Hematopoietic multipotent progenitor cell (in vitro differentiated cells): ENCODE measurements at regions not wholly inside any gene's neighbourhood (a gene's known extent, or its start where the extent isn't known, plus 50 kb on each side); places are given as distances from the start of the nearest gene placed in this dataset.
"Not testable (repeated sequence)": the region's sequence is repeated elsewhere in the genome, so short reads cannot be mapped to it uniquely, and the experiment has no call there.

Experiments
- DNase-seq, 3 donors: peaks; one replicate each; pipeline ENCODE4 v3.0.0-alpha.2; 2011 to 2015; ENCODE audit warnings: low read depth in 2 of 3, low spot score in 2 of 3

- DNase-seq, result no peak
Measured at GRCh38 chr12:94916663-94917062, 86.8 kb downstream of the NDUFA12 start.

GRCh38 chr12:94909663-94910062, 93.8 kb downstream of the NDUFA12 start:
- DNase-seq, result no peak

GRCh38 chr12:94905749-94906148, 97.7 kb downstream of the NDUFA12 start:
- not testable (repeated sequence) for DNase-seq

DNA sequence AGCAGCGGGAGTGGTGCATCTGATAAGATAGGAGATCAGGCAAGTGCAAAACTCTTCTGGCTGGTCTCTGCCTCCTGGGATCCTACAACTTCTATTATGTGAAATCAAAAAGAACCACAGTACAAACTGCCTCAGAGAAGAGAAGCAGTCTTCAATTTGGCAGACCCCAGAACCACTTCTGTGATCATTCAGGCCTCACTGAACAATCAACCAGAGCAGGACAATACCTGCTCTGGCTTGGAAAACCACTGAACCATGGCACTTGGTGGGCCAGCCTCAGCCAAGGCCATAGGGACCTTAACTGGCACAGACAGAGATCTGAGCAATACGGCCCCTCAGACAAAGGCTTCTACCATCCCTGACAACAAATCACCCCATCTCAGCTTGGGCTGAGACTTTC, 103.0 kb downstream of the NDUFA12 start:
- no peak for DNase-seq

- no peak for DNase-seq
Measured at GRCh38 chr12:94898388-94898787, 105.1 kb downstream of the NDUFA12 start.

GRCh38 chr12:94892544-94893267, 110.8 kb downstream of the NDUFA12 start:
- no peak for DNase-seq

GRCh38 chr12:94889445-94890210, 113.9 kb downstream of the NDUFA12 start:
- DNase-seq, result no peak

GRCh38 chr12:94879542-94879941, 124.0 kb downstream of the NDUFA12 start:
- peak in 2 of 3 donors; percentile 17 to 52 for DNase-seq

DNA sequence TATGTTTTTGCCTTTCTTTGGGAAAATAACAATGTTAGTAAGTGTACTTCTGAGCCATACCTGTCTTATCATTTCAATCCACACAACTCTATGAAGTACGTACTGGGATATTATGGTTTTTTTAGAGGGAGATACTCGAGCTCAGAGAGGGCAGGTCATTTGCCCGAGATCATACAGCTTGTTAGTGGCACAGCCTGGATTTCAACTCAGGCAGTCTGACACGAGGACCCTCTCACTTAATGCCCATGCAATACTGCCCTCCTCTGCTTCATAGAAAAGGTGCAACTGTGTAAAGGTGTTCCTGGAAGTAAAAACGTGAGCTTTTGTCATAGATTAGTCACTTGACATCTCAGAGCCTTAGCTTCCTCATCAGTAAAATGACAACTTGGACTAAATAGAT, 128.0 kb downstream of the NDUFA12 start:
- DNase-seq, result peak in 2 of 3 donors; percentile 33 to 61

DNA sequence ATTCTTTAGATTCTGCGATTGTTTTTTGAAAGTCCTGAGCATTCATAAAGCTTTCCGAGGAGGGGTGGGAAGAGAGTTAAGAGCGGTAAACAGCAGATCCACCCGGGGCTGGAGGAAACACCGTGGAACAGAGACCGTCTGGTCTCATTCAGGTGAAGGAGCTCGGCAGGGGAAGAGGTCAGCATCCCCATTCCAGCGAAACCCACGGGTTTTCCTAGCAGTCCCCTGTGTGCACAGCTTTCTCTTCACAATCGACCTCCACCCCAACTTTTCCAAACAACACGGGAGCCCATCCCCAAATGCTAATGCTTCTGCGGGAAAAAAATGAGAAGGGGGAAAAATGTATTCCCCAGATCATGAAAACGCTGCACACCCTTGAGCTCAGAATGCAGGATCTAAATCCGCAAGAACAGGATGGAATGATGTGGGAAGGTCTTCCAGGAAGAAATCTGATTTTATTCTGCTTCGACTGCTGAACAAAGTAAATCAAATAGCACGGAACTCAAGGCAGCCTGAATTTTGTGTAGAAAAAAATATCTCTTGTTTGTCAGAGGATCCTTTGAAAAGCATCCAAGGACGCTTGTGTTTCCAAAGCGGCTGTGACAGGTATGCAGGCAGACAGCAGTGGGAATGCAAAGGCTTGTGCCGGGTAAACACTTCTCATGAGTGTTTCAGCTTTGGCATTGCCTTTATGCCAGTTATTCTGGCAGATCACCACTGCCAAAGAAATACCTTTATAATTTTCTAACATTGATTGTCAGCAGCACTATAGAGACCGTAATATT, 128.8 kb downstream of the NDUFA12 start:
- DNase-seq, result no peak

DNA sequence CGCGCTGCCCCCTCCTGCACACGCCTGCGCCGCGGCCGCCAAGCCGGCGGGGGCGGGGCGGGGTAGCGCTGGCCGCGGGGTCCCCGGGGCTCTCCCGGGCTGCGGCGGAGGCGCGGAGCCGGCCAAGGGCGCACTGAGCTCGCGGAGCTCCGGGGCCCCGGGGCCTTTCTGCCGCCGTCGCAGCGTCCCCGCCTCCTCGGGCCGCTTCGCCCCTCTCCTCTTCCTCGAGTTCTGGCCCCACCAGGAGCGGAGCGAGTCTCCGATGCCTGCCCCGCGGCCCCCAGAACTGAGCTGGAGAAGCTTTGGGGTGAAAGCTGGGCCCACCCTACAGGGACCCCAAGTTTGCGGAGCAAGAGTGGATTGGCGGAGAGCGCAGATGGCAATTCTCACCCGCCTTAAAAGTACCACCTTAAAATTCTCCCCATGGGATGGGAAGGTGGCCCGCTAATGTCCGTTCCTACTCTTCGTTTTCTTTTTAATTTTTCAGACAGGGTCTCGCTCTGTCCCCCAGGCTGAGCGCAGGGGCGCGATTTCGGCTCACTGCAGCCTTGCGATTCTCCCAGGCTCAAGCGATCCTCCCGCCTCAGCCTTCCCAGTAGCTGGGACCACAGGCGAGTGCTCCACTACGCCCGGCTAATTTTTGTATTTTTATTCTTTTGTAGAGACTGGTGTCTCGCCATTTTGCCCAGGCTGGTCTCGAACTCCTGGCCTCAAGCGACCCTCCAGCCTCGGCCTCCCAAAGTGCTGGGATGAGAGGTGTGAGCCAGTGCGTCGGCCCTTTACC, 129.6 kb downstream of the NDUFA12 start:
- no peak for DNase-seq

- peak in 2 of 3 donors; percentile 7 to 8 for DNase-seq
Measured at GRCh38 chr12:94872971-94873733, 130.3 kb downstream of the NDUFA12 start.

GRCh38 chr12:94872671-94872970, 130.9 kb downstream of the NDUFA12 start:
- DNase-seq, result peak in 1 of 3 donors; percentile 31

DNA sequence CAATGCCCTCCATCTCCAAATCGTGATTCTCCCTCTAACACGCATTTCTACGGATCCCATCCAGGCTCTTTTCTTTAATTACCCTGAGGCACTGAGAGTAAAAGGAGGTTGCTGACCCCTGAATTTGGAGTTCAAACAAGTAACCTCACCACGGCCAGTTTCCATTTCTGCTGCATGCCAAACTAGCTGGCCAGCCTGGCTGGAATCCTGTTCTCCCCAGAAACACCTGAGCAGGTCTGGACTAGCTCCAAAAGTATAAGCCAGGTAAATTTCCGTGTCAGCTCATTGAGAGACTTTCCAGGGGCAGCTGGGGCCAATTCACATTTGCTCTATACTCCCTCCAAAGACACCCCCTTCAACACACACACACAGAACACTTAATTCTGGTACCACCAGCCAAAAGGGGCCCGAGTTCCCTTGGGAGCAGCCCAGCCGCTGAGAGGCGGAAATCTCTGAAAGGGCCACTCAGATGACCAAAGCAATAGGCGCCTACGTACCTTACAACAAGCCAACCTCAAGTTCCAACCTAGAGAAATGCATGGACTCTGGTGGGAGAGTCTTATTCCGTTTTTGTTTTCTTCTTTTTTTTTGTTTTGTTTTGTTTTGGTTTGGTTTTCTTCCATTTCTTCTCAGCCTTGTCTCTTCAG, 131.4 kb downstream of the NDUFA12 start:
- no peak for DNase-seq

GRCh38 chr12:94870511-94870910, 133.0 kb downstream of the NDUFA12 start:
- no peak for DNase-seq

DNA sequence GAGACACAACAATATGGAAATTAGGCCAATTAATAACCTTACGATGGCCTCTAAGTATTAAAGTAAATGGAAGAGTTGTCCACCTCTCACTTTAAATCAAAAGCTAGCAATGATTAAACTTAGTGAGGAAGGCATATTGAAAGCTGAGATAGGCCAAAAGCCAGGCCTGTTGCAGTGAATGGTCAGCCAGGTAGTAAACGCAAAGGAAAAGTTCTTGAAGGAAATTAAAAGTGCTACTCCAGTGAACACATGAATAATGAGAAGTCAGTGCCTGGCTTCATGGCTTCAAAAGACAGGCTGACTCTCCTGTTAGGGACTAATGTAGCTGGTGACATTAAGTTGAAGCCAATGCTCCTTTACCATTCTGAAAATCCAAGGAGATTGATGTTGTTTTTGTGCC, 135.3 kb downstream of the NDUFA12 start:
- DNase-seq, result no peak

DNA sequence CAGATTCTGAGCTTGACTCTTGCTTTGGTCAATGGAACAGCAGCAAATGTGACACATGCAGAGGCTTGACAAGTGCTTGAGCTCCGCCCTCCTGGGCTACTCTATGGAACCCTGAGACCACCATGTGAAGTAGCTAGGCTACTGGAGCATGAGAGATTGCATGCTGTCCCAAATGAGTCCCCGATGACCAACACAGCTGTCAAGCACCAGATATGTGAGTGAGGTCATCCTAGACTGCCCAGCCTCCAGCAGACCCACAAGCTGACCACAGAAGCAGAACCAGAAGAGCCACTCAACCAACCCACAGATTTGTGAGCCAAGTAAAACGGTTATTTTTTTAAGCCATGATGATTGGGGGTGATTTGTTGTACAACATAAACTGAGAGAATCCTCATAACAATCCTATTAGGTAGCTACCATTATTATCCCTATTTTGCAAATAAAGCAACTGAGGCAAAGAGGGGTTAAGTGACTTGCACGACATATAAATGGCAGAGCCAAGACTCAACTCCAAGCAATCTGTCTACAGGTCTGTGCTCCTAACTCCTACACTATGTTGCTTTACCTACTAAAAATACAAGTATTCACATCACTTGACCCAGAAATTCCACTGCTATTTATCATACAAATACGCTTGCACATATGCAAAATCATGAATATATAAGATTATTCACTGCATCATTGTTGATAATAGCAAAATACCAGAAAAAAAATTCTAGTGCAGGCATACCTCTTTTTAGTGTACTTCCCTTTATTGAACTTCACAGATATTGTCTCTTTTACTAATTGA, 136.2 kb downstream of the NDUFA12 start:
- DNase-seq, result no peak

DNA sequence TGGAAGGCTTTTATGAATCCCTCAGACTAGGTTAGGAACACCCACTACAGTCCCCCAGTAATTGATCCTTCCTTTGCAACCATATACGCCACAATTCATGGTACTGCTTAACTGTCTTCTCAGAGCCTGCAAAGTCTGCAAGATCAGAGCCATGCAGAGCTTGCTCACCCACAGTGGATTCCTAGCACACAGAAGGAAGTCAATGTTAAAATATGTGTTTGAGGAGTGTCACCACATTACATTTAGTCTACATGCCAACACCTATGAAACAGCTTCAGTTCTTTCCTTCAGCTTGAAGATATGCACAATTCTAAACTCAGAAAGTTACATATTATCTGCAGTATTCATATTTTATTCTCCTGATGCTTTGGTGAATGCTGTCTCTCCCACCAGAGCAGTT, 138.5 kb downstream of the NDUFA12 start:
- no peak for DNase-seq
